Natural killer cell (primary cell): ENCODE measurements at regions not wholly inside any gene's neighbourhood (a gene's known extent, or its start where the extent isn't known, plus 50 kb on each side); places are given as distances from the start of the nearest gene placed in this dataset.
A peak's percentile ranks its signal among the peaks of the same experiment; 100 is the strongest.

Experiments used
- ATAC-seq, 3 donors: fragments of 150-1000 bp in 2 of 3; fragments of 200-7000 bp in 1 of 3; cut with Tn5 transposase; 1 replicate in 1 of 3; 2 replicates in 2 of 3; pipeline ENCODE4 v1.10.0; 2021; ENCODE audit warnings: mild to moderate bottlenecking in 2 of 3, moderate library complexity in 2 of 3
- DNase-seq, 2 donors: peaks; one replicate each; pipeline versions ENCODE4 v3.0.0 to v3.0.0-alpha.2; 2013 to 2021; ENCODE audit warnings: mixed read lengths in 1 of 2
- H3K27ac ChIP-seq: one replicate; pipeline ENCODE4 v1.5.1; 2013; ENCODE audit warnings: mild to moderate bottlenecking, low read length
- H3K27me3 ChIP-seq: one replicate; pipeline ENCODE4 v1.6.1; 2013; ENCODE audit warnings: low read length; ENCODE audit not compliant: control insufficient read depth, insufficient read depth
- H3K36me3 ChIP-seq: one replicate; pipeline ENCODE4 v1.6.1; 2013; ENCODE audit warnings: low read length; ENCODE audit not compliant: control insufficient read depth, insufficient read depth
- H3K4me1 ChIP-seq: one replicate; pipeline ENCODE4 v1.6.1; 2013; ENCODE audit warnings: low read length; ENCODE audit not compliant: control insufficient read depth, insufficient read depth
- H3K4me3 ChIP-seq: one replicate; pipeline ENCODE4 v1.5.1; 2013; ENCODE audit warnings: low read length
- H3K9me3 ChIP-seq: one replicate; pipeline ENCODE4 v1.6.1; 2013; ENCODE audit warnings: low read length; ENCODE audit not compliant: control insufficient read depth, insufficient read depth
- H3K27ac Mint-ChIP-seq, 2 donors: one replicate each; pipeline ENCODE4 v1.8.0; 2022; ENCODE audit warnings: mild to moderate bottlenecking in 2 of 2, mixed read lengths in 2 of 2, moderate library complexity in 1 of 2
- H3K27me3 Mint-ChIP-seq, 2 donors: one replicate each; pipeline ENCODE4 v1.8.0; 2022; ENCODE audit warnings: low read depth in 2 of 2, mixed read lengths in 2 of 2
- H3K36me3 Mint-ChIP-seq: one replicate; pipeline ENCODE4 v1.8.0; 2022; ENCODE audit warnings: mixed read lengths
- H3K4me1 Mint-ChIP-seq, 2 donors: one replicate each; pipeline ENCODE4 v1.8.0; 2022; ENCODE audit warnings: mixed read lengths in 2 of 2
- H3K4me3 Mint-ChIP-seq: one replicate; pipeline ENCODE4 v1.8.0; 2022; ENCODE audit warnings: mild to moderate bottlenecking, moderate library complexity, mixed read lengths
- H3K9me3 Mint-ChIP-seq, 2 donors: one replicate each; pipeline ENCODE4 v1.8.0; 2022; ENCODE audit warnings: mixed read lengths in 2 of 2
- CTCF ChIP-seq: fragments of 200-600 bp; IDR thresholded peaks from one replicate; pipeline ENCODE4 v1.8.0; 2022; ENCODE audit warnings: antibody characterized with exemption
- WGBS: methylation state at CpG from one replicate; pipeline ENCODE4 v1.1.7; 2013; ENCODE audit warnings: missing lambda C conversion rate; ENCODE audit not compliant: insufficient coverage; 5-methylcytosine and 5-hydroxymethylcytosine counted together
- intact Hi-C: fragments of 100-400 bp; cut with micrococcal nuclease; formaldehyde crosslinking; loops from one replicate; pipeline ENCODE4 v1.14.2; 2022

GRCh38 chr9:113651896-113652295, 188.4 kb downstream of the RGS3 start:
- Histone ChIP-seq H3K4me3 (no peak overlapping the region), H3K27ac (no peak overlapping the region), H3K36me3 (no peaks in the 10 kb centered on the region), H3K9me3 (no peaks in the 10 kb centered on the region), H3K27me3 (no peaks in the 10 kb centered on the region), H3K4me1 (peaks cover 17% of the 10 kb centered on the region)
- H3K4me3 Mint-ChIP-seq, result no peak overlapping the region
- peaks cover 0 to 7% of the 10 kb centered on the region in 2 donors for H3K4me1 Mint-ChIP-seq
- intact Hi-C loops, result no loop called here
- ATAC-seq (no peak), DNase-seq (no peak)
- no peaks in the 10 kb centered on the region for H3K36me3 Mint-ChIP-seq
- H3K27ac Mint-ChIP-seq, result no peak overlapping the region
- 98% methylated on average over 3 of the region's 3 CpGs for WGBS
- H3K9me3 Mint-ChIP-seq, result no peaks in the 10 kb centered on the region
- TF ChIP-seq CTCF, result no peak
- H3K27me3 Mint-ChIP-seq, result peaks cover 0 to 2% of the 10 kb centered on the region in 2 donors

- peaks cover 5 to 14% of the 10 kb centered on the region in 2 donors for H3K4me1 Mint-ChIP-seq
- no peak for ATAC-seq
- 90% methylated on average over 6 of the region's 6 CpGs for WGBS
- H3K27me3 Mint-ChIP-seq, result no peaks in the 10 kb centered on the region
- no peak overlapping the region for H3K27ac Mint-ChIP-seq
- H3K4me3 Mint-ChIP-seq, result no peak overlapping the region
- H3K4me3 ChIP-seq, result no peak overlapping the region
- H3K9me3 ChIP-seq, result no peaks in the 10 kb centered on the region
- H3K36me3 Mint-ChIP-seq, result no peaks in the 10 kb centered on the region
- TF ChIP-seq CTCF, result no peak
- H3K27ac ChIP-seq, result no peak overlapping the region
- peaks cover 23% of the 10 kb centered on the region for H3K4me1 ChIP-seq
- H3K36me3 ChIP-seq, result no peaks in the 10 kb centered on the region
- intact Hi-C loops, result no loop called here
- DNase-seq, result no peak
- no peaks in the 10 kb centered on the region for H3K27me3 ChIP-seq
- no peaks in the 10 kb centered on the region for H3K9me3 Mint-ChIP-seq
Measured at GRCh38 chr9:113652355-113653152, 189.0 kb downstream of the RGS3 start.

GRCh38 chr9:113653746-113654604, 190.4 kb downstream of the RGS3 start:
- ATAC-seq, result no peak
- Mint-ChIP-seq H3K27me3 (peaks cover 2% of the 10 kb centered on the region in 2 donors), H3K9me3 (no peaks in the 10 kb centered on the region), H3K4me1 (peaks cover 9 to 23% of the 10 kb centered on the region in 2 donors), H3K27ac (peak overlapping the region in 1 of 2 donors; percentile 11), H3K4me3 (no peak overlapping the region), H3K36me3 (no peaks in the 10 kb centered on the region)
- intact Hi-C loops, result loop anchor here (2.0 kb wide), 1 partner anchor 207 kb away; no protein-coding TSS in a partner anchor
- no peak for TF ChIP-seq CTCF
- Histone ChIP-seq H3K36me3 (no peaks in the 10 kb centered on the region), H3K27ac (no peak overlapping the region), H3K4me1 (peaks cover 32% of the 10 kb centered on the region), H3K27me3 (no peaks in the 10 kb centered on the region), H3K4me3 (no peak overlapping the region), H3K9me3 (no peaks in the 10 kb centered on the region)
- no peak for DNase-seq
- WGBS, result 80% methylated on average over 10 of the region's 11 CpGs
